Spleen (tissue), 11 donors: ENCODE measurements at regions not wholly inside any gene's neighbourhood (a gene's known extent, or its start where the extent isn't known, plus 50 kb on each side); places are given as distances from the start of the nearest gene placed in this dataset.

Source experiments
- DNase-seq: peaks from one replicate; pipeline ENCODE4 v3.0.0-alpha.2; 2020
- H3K27ac ChIP-seq, 8 donors: fragments of 200-600 bp; sonication (generic) in 7 of 8; 1 replicate in 4 of 8; 2 replicates in 4 of 8; pipeline versions ENCODE4 v1.5.0 to v1.8.0; 2016 to 2021; ENCODE audit warnings: inconsistent platforms in 4 of 8, mild to moderate bottlenecking in 4 of 8, moderate library complexity in 1 of 8
- H3K27me3 ChIP-seq, 7 donors: fragments of 200-600 bp; sonication (generic) in 6 of 7; replicated peaks in 1 of 7; 1 replicate in 4 of 7; 2 replicates in 3 of 7; pipeline versions ENCODE4 v1.5.0 to v1.8.0; 2016 to 2021; ENCODE audit warnings: inconsistent platforms in 3 of 7, mild to moderate bottlenecking in 1 of 7
- H3K36me3 ChIP-seq, 6 donors: fragments of 200-600 bp; sonication (generic) in 5 of 6; 1 replicate in 4 of 6; 2 replicates in 2 of 6; pipeline versions ENCODE4 v1.5.0 to v1.8.0; 2016 to 2021; ENCODE audit warnings: inconsistent platforms in 2 of 6
- H3K4me1 ChIP-seq, 6 donors: fragments of 200-600 bp; sonication (generic) in 5 of 6; 1 replicate in 3 of 6; 2 replicates in 3 of 6; pipeline versions ENCODE4 v1.5.0 to v1.8.0; 2016 to 2021; ENCODE audit warnings: inconsistent platforms in 3 of 6
- H3K4me3 ChIP-seq, 8 donors: fragments of 200-600 bp; sonication (generic) in 7 of 8; 1 replicate in 4 of 8; 2 replicates in 4 of 8; pipeline versions ENCODE4 v1.5.0 to v1.8.0; 2016 to 2021; ENCODE audit warnings: inconsistent platforms in 4 of 8, mild to moderate bottlenecking in 4 of 8, moderate library complexity in 2 of 8
- H3K9me3 ChIP-seq, 8 donors: fragments of 200-600 bp; sonication (generic) in 7 of 8; 1 replicate in 4 of 8; 2 replicates in 4 of 8; pipeline versions ENCODE4 v1.5.0 to v1.8.0; 2016 to 2021; ENCODE audit warnings: inconsistent platforms in 4 of 8
- CTCF ChIP-seq, 11 experiments: fragments of 200-600 bp in 7 of 11; fragments of 450-650 bp in 4 of 11; sonication (generic) in 4 of 11; IDR thresholded peaks in 8 of 11; conservative IDR thresholded peaks in 3 of 11; 1 replicate in 7 of 11; 2 replicates in 4 of 11; pipeline versions ENCODE4 v1.4.0 to v1.8.0; 2016 to 2021; ENCODE audit warnings: antibody characterized with exemption in 11 of 11, inconsistent platforms in 4 of 11, mild to moderate bottlenecking in 1 of 11
- POLR2A ChIP-seq, 3 donors: fragments of 450-650 bp; IDR thresholded peaks; one replicate each; pipeline ENCODE4 v1.5.1; 2017; ENCODE audit warnings: antibody characterized with exemption in 3 of 3, mild to moderate bottlenecking in 1 of 3
- POLR2AphosphoS5 ChIP-seq, 3 donors: sonication (generic); formaldehyde crosslinking; IDR thresholded peaks; one replicate each; pipeline ENCODE4 v1.5.1; 2017; ENCODE audit warnings: antibody characterized with exemption in 3 of 3
- WGBS, 5 donors: extraction: QIAGEN DNeasy Blood & Tissue Kit in 3 of 5; methylation state at CpG; one replicate each; pipeline versions ENCODE4 v1.1.5 to v1.1.7; 2013 to 2018; 5-methylcytosine and 5-hydroxymethylcytosine counted together
- intact Hi-C: fragments of 100-400 bp; cut with DNase I; formaldehyde crosslinking; loops from one replicate; pipeline ENCODE4 v1.15.0; 2023; ENCODE audit warnings: low total_unique reads
- donor health status: healthy with polysubstance abuse.
- donor health status: DM: no; HTN: no; CAD: no; lungs with moderate emphysema.
- donor health status: DM: no; HTN: no; CAD: no.
- donor health status: Bipolar disorder and iron deficiency.
- donor health status: healthy.
- donor health status: DM: no; HTN: no; CAD: no.
- donor health status: DM: yes; HTN: yes; CAD: no.

- no peak for DNase-seq
- TF ChIP-seq POLR2AphosphoS5 (IDR thresholded peaks at IDR 0.05) = no peak
- TF ChIP-seq CTCF (IDR thresholded peaks at IDR 0.05 in 8 of 11, conservative IDR thresholded peaks at IDR 0.05 in 3 of 11) = no peak
- TF ChIP-seq POLR2A (IDR thresholded peaks at IDR 0.05) = no peak
- intact Hi-C loops = loop anchor here (10.0 kb wide), 1 partner anchor 156 kb away; no protein-coding TSS in a partner anchor
- Histone ChIP-seq H3K36me3 (no peaks in the 10 kb centered on the region), H3K27ac (no peak overlapping the region), H3K4me3 (no peak overlapping the region), H3K27me3 (peaks cover 0 to 23% (median 0%) of the 10 kb centered on the region in 7 donors), H3K4me1 (no peaks in the 10 kb centered on the region), H3K9me3 (peaks cover 0 to 17% (median 11%) of the 10 kb centered on the region in 8 donors)
These were observed 101.0 kb upstream of the NFE2L3 start for GRCh38 chr7:26051021-26051420.

DNA sequence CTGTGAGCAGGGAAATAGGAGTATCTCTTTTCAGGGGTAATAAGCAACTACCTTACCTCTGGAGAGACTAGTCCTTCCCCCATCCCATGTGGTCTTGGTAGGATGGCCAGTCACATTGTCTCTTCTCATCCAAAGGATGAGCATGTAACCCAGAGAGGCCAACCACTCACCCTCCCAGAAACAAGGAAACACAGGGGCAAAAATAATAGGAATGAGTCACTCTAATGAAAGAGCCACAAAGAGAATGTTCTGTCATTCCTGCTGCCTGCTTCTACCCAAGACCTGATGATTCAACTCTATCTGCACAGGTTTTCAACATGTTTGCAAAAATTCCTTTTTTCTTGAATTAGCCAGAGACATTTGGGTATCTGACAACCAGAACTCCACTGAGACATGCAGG lies 99.3 kb upstream of the NFE2L3 start:
- intact Hi-C loops = loop anchor here (10.0 kb wide), 1 partner anchor 158 kb away; no protein-coding TSS in a partner anchor
- Histone ChIP-seq H3K4me3 (no peak overlapping the region), H3K9me3 (peaks cover 0 to 20% (median 11%) of the 10 kb centered on the region in 8 donors), H3K36me3 (no peaks in the 10 kb centered on the region), H3K27me3 (peaks cover 0 to 29% (median 0%) of the 10 kb centered on the region in 7 donors), H3K27ac (no peak overlapping the region), H3K4me1 (no peaks in the 10 kb centered on the region)
- DNase-seq = no peak
- TF ChIP-seq POLR2AphosphoS5 (IDR thresholded peaks at IDR 0.05) (no peak), CTCF (IDR thresholded peaks at IDR 0.05 in 8 of 11, conservative IDR thresholded peaks at IDR 0.05 in 3 of 11) (no peak), POLR2A (IDR thresholded peaks at IDR 0.05) (no peak)

GRCh38 chr7:26054386-26054785 lies 97.6 kb upstream of the NFE2L3 start:
- H3K4me3 ChIP-seq = no peak overlapping the region
- intact Hi-C loops = loop anchor here (10.0 kb wide), 1 partner anchor 160 kb away; no protein-coding TSS in a partner anchor
- H3K9me3 ChIP-seq = peaks cover 0 to 20% (median 11%) of the 10 kb centered on the region in 8 donors
- peaks cover 0 to 38% (median 0%) of the 10 kb centered on the region in 7 donors for H3K27me3 ChIP-seq
- no peaks in the 10 kb centered on the region for H3K36me3 ChIP-seq
- H3K27ac ChIP-seq = no peak overlapping the region
- TF ChIP-seq POLR2A (IDR thresholded peaks at IDR 0.05) (no peak), CTCF (IDR thresholded peaks at IDR 0.05 in 8 of 11, conservative IDR thresholded peaks at IDR 0.05 in 3 of 11) (no peak), POLR2AphosphoS5 (IDR thresholded peaks at IDR 0.05) (no peak)
- 81 to 89% (median 86%) methylated on average over 3 of the region's 3 CpGs for WGBS, 5 donors
- no peaks in the 10 kb centered on the region for H3K4me1 ChIP-seq
- DNase-seq = no peak

DNA sequence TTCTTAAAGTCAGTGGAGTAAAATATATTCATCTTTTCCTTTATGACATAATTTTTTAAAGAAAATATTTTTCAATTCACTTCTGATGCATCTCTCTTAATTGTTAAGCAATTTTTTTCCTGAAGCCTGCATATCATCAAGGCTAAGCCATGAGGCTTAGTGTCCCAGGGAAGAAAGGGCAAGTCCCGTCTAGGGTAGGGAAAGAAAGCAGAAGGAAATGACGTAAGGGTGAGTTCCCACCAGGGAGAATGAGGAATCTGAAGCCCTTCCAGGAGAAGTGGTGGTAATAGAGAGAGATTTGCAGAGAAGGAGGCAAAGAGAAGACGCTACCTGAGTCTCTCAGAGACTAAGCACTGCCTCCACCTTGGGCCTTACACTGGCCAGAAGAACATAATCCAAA lies 96.8 kb upstream of the NFE2L3 start:
- WGBS, 5 donors = 56 to 77% (median 64%) methylated on average over 3 of the region's 3 CpGs
- intact Hi-C loops = loop anchor here (10.0 kb wide), 1 partner anchor 160 kb away; no protein-coding TSS in a partner anchor
- Histone ChIP-seq H3K4me3 (no peak overlapping the region), H3K27ac (no peak overlapping the region), H3K27me3 (peaks cover 0 to 32% (median 0%) of the 10 kb centered on the region in 7 donors), H3K36me3 (no peaks in the 10 kb centered on the region), H3K4me1 (no peaks in the 10 kb centered on the region), H3K9me3 (peaks cover 0 to 20% (median 11%) of the 10 kb centered on the region in 8 donors)
- DNase-seq = no peak
- no peak for TF ChIP-seq CTCF (IDR thresholded peaks at IDR 0.05 in 8 of 11, conservative IDR thresholded peaks at IDR 0.05 in 3 of 11)
- TF ChIP-seq POLR2AphosphoS5 (IDR thresholded peaks at IDR 0.05) = no peak
- TF ChIP-seq POLR2A (IDR thresholded peaks at IDR 0.05) = no peak
